Neural progenitor cell (in vitro differentiated cells): ENCODE measurements at regions not wholly inside any gene's neighbourhood (a gene's known extent, or its start where the extent isn't known, plus 50 kb on each side); places are given as distances from the start of the nearest gene placed in this dataset.

Experiments
- DNase-seq: peaks from one replicate; pipeline ENCODE4 v3.0.0-alpha.2; 2016; ENCODE audit warnings: low spot score
- H2AFZ ChIP-seq: fragments of 200-600 bp; sonication (generic); replicated peaks from 2 replicates; pipeline ENCODE4 v1.6.1; 2016; ENCODE audit warnings: antibody characterized with exemption
- H3F3A ChIP-seq: fragments of 200-600 bp; sonication (generic); 2 replicates; pipeline ENCODE4 v1.6.1; 2016; ENCODE audit warnings: antibody characterized with exemption, low read depth
- H3K27ac ChIP-seq: fragments of 200-600 bp; sonication (generic); 2 replicates; pipeline ENCODE4 v1.5.1; 2016; ENCODE audit warnings: mild to moderate bottlenecking
- H3K27me3 ChIP-seq: fragments of 200-600 bp; sonication (generic); 2 replicates; pipeline ENCODE4 v1.6.1; 2016; ENCODE audit warnings: mild to moderate bottlenecking, moderate library complexity
- H3K36me3 ChIP-seq: fragments of 200-600 bp; sonication (generic); 2 replicates; pipeline ENCODE4 v1.5.1; 2016
- H3K4me1 ChIP-seq: fragments of 200-600 bp; sonication (generic); 2 replicates; pipeline ENCODE4 v1.6.1; 2016; ENCODE audit warnings: mixed run types
- H3K4me2 ChIP-seq: fragments of 200-600 bp; sonication (generic); 2 replicates; pipeline ENCODE4 v1.6.1; 2016
- H3K4me3 ChIP-seq: fragments of 200-600 bp; sonication (generic); 2 replicates; pipeline ENCODE4 v1.5.1; 2016
- H3K79me2 ChIP-seq: fragments of 200-600 bp; sonication (generic); 2 replicates; pipeline ENCODE4 v1.6.1; 2016; ENCODE audit warnings: low read depth
- H3K9ac ChIP-seq: fragments of 200-600 bp; sonication (generic); 2 replicates; pipeline ENCODE4 v1.6.1; 2016
- H3K9me3 ChIP-seq: fragments of 200-600 bp; sonication (generic); 2 replicates; pipeline ENCODE4 v1.5.1; 2016; ENCODE audit warnings: low read depth
- H4K20me1 ChIP-seq: fragments of 200-600 bp; sonication (generic); 2 replicates; pipeline ENCODE4 v1.6.1; 2016; ENCODE audit warnings: low read depth
- H3K27ac Mint-ChIP-seq: 3 replicates; pipeline ENCODE4 v1.8.0; 2021; ENCODE audit warnings: mixed read lengths
- H3K27me3 Mint-ChIP-seq: 2 replicates; pipeline ENCODE4 v1.8.0; 2022; ENCODE audit warnings: low read depth, mild to moderate bottlenecking, inconsistent platforms, moderate library complexity, mixed read lengths; ENCODE audit not compliant: insufficient read depth
- H3K36me3 Mint-ChIP-seq: 3 replicates; pipeline ENCODE4 v1.8.0; 2021; ENCODE audit warnings: mixed read lengths
- H3K4me1 Mint-ChIP-seq: 3 replicates; pipeline ENCODE4 v1.8.0; 2021; ENCODE audit warnings: mixed read lengths
- H3K4me3 Mint-ChIP-seq: 3 replicates; pipeline ENCODE4 v1.8.0; 2021; ENCODE audit warnings: mild to moderate bottlenecking, moderate library complexity, mixed read lengths
- H3K9me3 Mint-ChIP-seq: 3 replicates; pipeline ENCODE4 v1.8.0; 2020; ENCODE audit warnings: mixed read lengths
- CTCF ChIP-seq: fragments of 200-600 bp; sonication (generic); IDR thresholded peaks from 2 replicates; pipeline ENCODE4 v1.5.1; 2017; ENCODE audit warnings: antibody characterized with exemption, mild to moderate bottlenecking
- EZH2 ChIP-seq: fragments of 200-600 bp; sonication (generic); IDR thresholded peaks from 2 replicates; pipeline ENCODE4 v1.6.1; 2017; ENCODE audit warnings: antibody characterized with exemption, mild to moderate bottlenecking, moderate library complexity
- EZH2phosphoT487 ChIP-seq: fragments of 200-600 bp; sonication (generic); IDR thresholded peaks from 2 replicates; pipeline ENCODE4 v1.6.1; 2017; ENCODE audit warnings: antibody characterized with exemption

- Histone ChIP-seq H3K36me3 (no peaks in the 10 kb centered on the region), H3K4me2 (no peak overlapping the region), H3K27me3 (no peaks in the 10 kb centered on the region), H2AFZ (no peak overlapping the region), H3K79me2 (no peaks in the 10 kb centered on the region), H4K20me1 (no peaks in the 10 kb centered on the region), H3K9ac (no peak overlapping the region), H3K27ac (no peak overlapping the region), H3K4me3 (no peak overlapping the region), H3K4me1 (no peaks in the 10 kb centered on the region), H3F3A (no peaks in the 10 kb centered on the region), H3K9me3 (no peaks in the 10 kb centered on the region)
- Mint-ChIP-seq H3K27me3 (no peaks in the 10 kb centered on the region), H3K27ac (no peak overlapping the region), H3K36me3 (no peaks in the 10 kb centered on the region), H3K9me3 (no peaks in the 10 kb centered on the region), H3K4me1 (no peaks in the 10 kb centered on the region), H3K4me3 (no peak overlapping the region)
- DNase-seq = no peak
- no peak for TF ChIP-seq CTCF
- TF ChIP-seq EZH2phosphoT487 = no peak
- no peak for TF ChIP-seq EZH2
Observed at GRCh38 chr2:83369601-83370418, 1089.3 kb downstream of the SUCLG1 start.

DNA sequence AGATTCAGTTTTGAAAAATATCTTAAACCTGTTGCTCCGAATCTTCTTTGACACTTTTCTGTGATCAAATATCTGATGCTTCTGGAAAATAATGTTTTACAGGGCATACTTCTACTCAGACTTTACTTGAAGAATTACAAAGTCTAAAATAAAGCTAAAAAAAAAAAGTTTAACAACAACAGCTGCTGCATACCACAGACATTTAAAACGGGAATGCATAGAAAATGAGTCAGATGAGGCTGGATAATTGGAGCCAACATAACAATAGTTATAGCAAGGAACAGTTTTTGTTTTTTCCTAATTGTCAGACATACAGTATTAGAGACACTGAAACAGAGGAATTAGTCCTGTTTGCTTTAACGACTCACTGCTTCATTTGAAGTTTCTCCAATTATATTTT lies 1090.2 kb downstream of the SUCLG1 start:
- TF ChIP-seq EZH2phosphoT487 (no peak), EZH2 (no peak), CTCF (no peak)
- Histone ChIP-seq H3K9ac (no peak overlapping the region), H3K36me3 (no peaks in the 10 kb centered on the region), H3K79me2 (no peaks in the 10 kb centered on the region), H3K27me3 (no peaks in the 10 kb centered on the region), H3K9me3 (no peaks in the 10 kb centered on the region), H2AFZ (no peak overlapping the region), H3F3A (no peaks in the 10 kb centered on the region), H3K4me1 (no peaks in the 10 kb centered on the region), H3K4me2 (no peak overlapping the region), H3K4me3 (no peak overlapping the region), H3K27ac (no peak overlapping the region), H4K20me1 (no peaks in the 10 kb centered on the region)
- no peak for DNase-seq
- Mint-ChIP-seq H3K36me3 (no peaks in the 10 kb centered on the region), H3K27ac (no peak overlapping the region), H3K4me1 (no peaks in the 10 kb centered on the region), H3K9me3 (no peaks in the 10 kb centered on the region), H3K4me3 (no peak overlapping the region), H3K27me3 (no peaks in the 10 kb centered on the region)

GRCh38 chr2:83368461-83368860 lies 1090.6 kb downstream of the SUCLG1 start:
- no peak overlapping the region for H3K27ac ChIP-seq
- Mint-ChIP-seq H3K4me3 (no peak overlapping the region), H3K27me3 (no peaks in the 10 kb centered on the region), H3K27ac (no peak overlapping the region), H3K4me1 (no peaks in the 10 kb centered on the region), H3K36me3 (no peaks in the 10 kb centered on the region), H3K9me3 (no peaks in the 10 kb centered on the region)
- H3K27me3 ChIP-seq = no peaks in the 10 kb centered on the region
- no peaks in the 10 kb centered on the region for H4K20me1 ChIP-seq
- no peaks in the 10 kb centered on the region for H3F3A ChIP-seq
- no peak overlapping the region for H3K4me2 ChIP-seq
- no peaks in the 10 kb centered on the region for H3K4me1 ChIP-seq
- H2AFZ ChIP-seq = no peak overlapping the region
- DNase-seq = no peak
- H3K36me3 ChIP-seq = no peaks in the 10 kb centered on the region
- H3K9ac ChIP-seq = no peak overlapping the region
- no peaks in the 10 kb centered on the region for H3K9me3 ChIP-seq
- H3K4me3 ChIP-seq = no peak overlapping the region
- no peaks in the 10 kb centered on the region for H3K79me2 ChIP-seq
- TF ChIP-seq CTCF (no peak), EZH2 (no peak), EZH2phosphoT487 (no peak)
